Spinal cord (tissue), 9 donors: ENCODE measurements at regions not wholly inside any gene's neighbourhood (a gene's known extent, or its start where the extent isn't known, plus 50 kb on each side); places are given as distances from the start of the nearest gene placed in this dataset.

Experiments
- DNase-seq, 6 donors: peaks; one replicate each; pipeline versions ENCODE4 v3.0.0 to v3.0.0-alpha.2; 2013 to 2015; ENCODE audit warnings: low spot score in 6 of 6, low read depth in 4 of 6
- H3K27ac ChIP-seq: one replicate; pipeline ENCODE4 v1.5.1; 2013; ENCODE audit warnings: low read depth, low read length, control low read depth
- H3K27me3 ChIP-seq: one replicate; pipeline ENCODE4 v1.6.1; 2013; ENCODE audit warnings: low read length; ENCODE audit not compliant: control insufficient read depth, insufficient read depth
- H3K36me3 ChIP-seq: one replicate; pipeline ENCODE4 v1.6.1; 2013; ENCODE audit warnings: low read length; ENCODE audit not compliant: control insufficient read depth, insufficient read depth
- H3K4me1 ChIP-seq: one replicate; pipeline ENCODE4 v1.6.1; 2013; ENCODE audit warnings: low read length; ENCODE audit not compliant: control insufficient read depth, insufficient read depth
- H3K4me3 ChIP-seq: one replicate; pipeline ENCODE4 v1.5.1; 2013; ENCODE audit warnings: low read depth, low read length, control low read depth
- H3K9me3 ChIP-seq: one replicate; pipeline ENCODE4 v1.6.1; 2013; ENCODE audit warnings: low read length; ENCODE audit not compliant: control insufficient read depth, insufficient read depth
- WGBS: methylation state at CpG from one replicate; pipeline ENCODE4 v1.1.5; 2013; ENCODE audit warnings: missing lambda C conversion rate; ENCODE audit not compliant: insufficient coverage; 5-methylcytosine and 5-hydroxymethylcytosine counted together
- donor health status: healthy.

DNA sequence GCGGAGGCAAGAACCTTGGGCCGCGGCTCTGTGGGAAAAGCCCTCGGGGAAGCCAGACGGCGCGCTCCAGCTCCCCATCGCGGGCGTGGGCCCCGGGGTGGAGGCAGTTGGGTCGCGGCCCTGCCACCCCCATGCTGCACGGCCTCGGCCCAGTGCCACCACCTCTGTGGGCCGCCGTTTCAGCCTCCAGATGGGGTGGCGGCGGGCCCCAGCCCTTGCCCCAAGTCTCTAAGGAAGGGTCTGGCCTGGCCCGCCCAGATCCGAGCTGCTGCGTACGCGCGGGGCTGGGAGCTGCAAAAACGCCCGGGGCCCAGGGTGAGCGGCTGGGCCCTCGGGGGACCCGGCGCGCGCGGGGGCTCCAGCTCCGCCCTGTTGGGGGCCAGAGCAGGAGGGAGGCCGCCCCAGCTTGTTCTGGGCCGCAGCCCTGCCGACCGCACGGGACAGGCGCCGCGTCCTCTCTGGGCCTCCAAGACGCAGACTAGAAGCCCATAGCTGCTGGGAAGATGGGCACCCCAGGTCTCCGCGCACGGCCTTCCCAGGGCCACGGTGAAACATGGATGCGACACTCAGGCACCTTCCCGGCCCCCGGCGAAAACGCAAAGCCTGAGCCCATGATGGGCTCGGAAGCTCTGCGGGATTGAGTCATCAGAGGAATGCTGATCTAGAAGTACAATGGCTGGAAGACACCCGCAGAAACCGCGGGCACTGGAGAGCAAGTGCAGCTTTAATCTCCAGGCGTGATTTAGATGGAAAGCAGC lies 110.1 kb downstream of the KCTD15 start:
- Histone ChIP-seq H3K36me3 (no peaks in the 10 kb centered on the region), H3K4me1 (peaks cover 22% of the 10 kb centered on the region), H3K27me3 (peaks cover 34% of the 10 kb centered on the region), H3K27ac (no peak overlapping the region), H3K4me3 (no peak overlapping the region), H3K9me3 (no peaks in the 10 kb centered on the region)
- peak in 2 of 6 donors; percentile 6 to 13 for DNase-seq
- WGBS = 7% methylated on average over 59 of the region's 59 CpGs

GRCh38 chr19:33910922-33911321 lies 114.3 kb downstream of the KCTD15 start:
- no peak for DNase-seq
- H3K4me1 ChIP-seq = peaks cover 11% of the 10 kb centered on the region
- no peaks in the 10 kb centered on the region for H3K36me3 ChIP-seq
- H3K27me3 ChIP-seq = peaks cover 21% of the 10 kb centered on the region
- WGBS = 91% methylated on average over 4 of the region's 7 CpGs
- H3K4me3 ChIP-seq = no peak overlapping the region
- H3K27ac ChIP-seq = no peak overlapping the region
- H3K9me3 ChIP-seq = no peaks in the 10 kb centered on the region

DNA sequence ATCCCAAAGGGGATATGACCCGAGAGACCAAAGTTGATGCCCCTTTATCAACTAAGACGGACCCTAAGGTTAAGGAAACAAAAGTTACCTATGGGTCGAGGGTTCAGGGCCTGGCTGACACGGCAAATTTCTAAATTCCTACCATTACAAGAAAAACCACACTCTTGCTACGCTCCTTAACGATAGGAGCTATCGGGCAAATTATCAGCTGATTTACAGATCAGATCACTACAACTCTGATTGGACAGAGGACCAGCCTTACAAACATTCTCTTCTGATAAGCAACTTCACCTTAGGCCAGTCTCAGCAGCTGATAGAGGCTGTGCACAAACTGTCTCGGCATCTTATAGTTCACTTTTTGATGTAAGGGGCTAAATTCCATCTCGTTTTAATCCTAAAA lies 117.9 kb downstream of the KCTD15 start:
- Histone ChIP-seq H3K4me3 (no peak overlapping the region), H3K9me3 (no peaks in the 10 kb centered on the region), H3K4me1 (no peaks in the 10 kb centered on the region), H3K36me3 (no peaks in the 10 kb centered on the region), H3K27me3 (no peaks in the 10 kb centered on the region), H3K27ac (no peak overlapping the region)
- DNase-seq = no peak
- 93% methylated on average over 7 of the region's 9 CpGs for WGBS

- Histone ChIP-seq H3K9me3 (no peaks in the 10 kb centered on the region), H3K27me3 (no peaks in the 10 kb centered on the region), H3K4me3 (no peak overlapping the region), H3K36me3 (no peaks in the 10 kb centered on the region), H3K27ac (no peak overlapping the region), H3K4me1 (no peaks in the 10 kb centered on the region)
- WGBS = 86% methylated on average over 1 of the region's 1 CpG
- DNase-seq = no peak
These were observed 120.1 kb downstream of the KCTD15 start for GRCh38 chr19:33916792-33917191.

DNA sequence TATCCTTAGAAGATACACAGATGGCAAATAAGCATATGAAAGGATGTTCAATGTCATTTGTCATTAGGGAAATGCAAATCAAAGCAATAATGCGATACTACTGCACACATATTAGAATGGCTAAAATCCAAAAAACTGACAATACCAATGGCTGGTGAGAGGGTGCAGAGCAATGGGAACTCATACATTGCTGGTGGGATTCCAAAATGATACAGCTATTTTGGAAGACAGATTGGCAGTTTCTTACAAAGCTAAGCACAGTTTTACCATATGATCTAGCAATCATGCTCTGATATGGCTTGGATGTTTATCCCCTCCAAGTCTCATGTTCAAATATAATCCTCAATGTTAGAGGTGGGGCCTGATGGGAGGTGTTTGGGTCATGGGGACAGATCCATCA lies 122.6 kb downstream of the KCTD15 start:
- H3K36me3 ChIP-seq = no peaks in the 10 kb centered on the region
- H3K4me1 ChIP-seq = no peaks in the 10 kb centered on the region
- H3K27ac ChIP-seq = no peak overlapping the region
- H3K9me3 ChIP-seq = no peaks in the 10 kb centered on the region
- WGBS = no CpG with 5 or more reads among the region's 1 CpG
- H3K4me3 ChIP-seq = no peak overlapping the region
- peak in 2 of 6 donors; percentile 40 to 74 for DNase-seq
- no peaks in the 10 kb centered on the region for H3K27me3 ChIP-seq

DNA sequence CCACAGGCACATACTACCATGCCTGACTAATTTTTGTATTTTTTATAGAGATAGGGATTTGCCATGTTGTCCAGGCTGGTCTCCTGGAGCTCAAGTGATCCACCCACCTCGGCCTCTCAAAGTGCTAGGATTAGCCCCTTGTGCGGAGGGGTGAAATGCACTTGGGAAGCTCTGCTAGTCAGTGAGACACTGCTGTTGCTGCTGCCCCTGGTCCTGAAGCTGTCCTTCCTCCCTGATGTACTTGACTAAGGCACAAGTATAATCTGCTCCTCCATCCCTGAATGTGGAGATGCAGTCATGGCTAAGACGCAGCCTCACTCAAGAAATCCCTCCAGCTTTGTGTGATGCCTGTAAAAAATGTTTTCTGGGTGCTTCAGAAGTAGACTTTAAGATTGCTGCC lies 124.5 kb downstream of the KCTD15 start:
- Histone ChIP-seq H3K36me3 (no peaks in the 10 kb centered on the region), H3K4me3 (no peak overlapping the region), H3K27ac (no peak overlapping the region), H3K27me3 (no peaks in the 10 kb centered on the region), H3K4me1 (no peaks in the 10 kb centered on the region), H3K9me3 (no peaks in the 10 kb centered on the region)
- 88% methylated on average over 2 of the region's 3 CpGs for WGBS
- no peak for DNase-seq

- no peaks in the 10 kb centered on the region for H3K4me1 ChIP-seq
- H3K9me3 ChIP-seq = no peaks in the 10 kb centered on the region
- no peaks in the 10 kb centered on the region for H3K27me3 ChIP-seq
- no peak overlapping the region for H3K27ac ChIP-seq
- H3K36me3 ChIP-seq = no peaks in the 10 kb centered on the region
- H3K4me3 ChIP-seq = no peak overlapping the region
- WGBS = no CpG with 5 or more reads among the region's 3 CpGs
- DNase-seq = peak in 2 of 6 donors; percentile 48 to 54
These were observed 129.6 kb downstream of the KCTD15 start for GRCh38 chr19:33926306-33926705.

DNA sequence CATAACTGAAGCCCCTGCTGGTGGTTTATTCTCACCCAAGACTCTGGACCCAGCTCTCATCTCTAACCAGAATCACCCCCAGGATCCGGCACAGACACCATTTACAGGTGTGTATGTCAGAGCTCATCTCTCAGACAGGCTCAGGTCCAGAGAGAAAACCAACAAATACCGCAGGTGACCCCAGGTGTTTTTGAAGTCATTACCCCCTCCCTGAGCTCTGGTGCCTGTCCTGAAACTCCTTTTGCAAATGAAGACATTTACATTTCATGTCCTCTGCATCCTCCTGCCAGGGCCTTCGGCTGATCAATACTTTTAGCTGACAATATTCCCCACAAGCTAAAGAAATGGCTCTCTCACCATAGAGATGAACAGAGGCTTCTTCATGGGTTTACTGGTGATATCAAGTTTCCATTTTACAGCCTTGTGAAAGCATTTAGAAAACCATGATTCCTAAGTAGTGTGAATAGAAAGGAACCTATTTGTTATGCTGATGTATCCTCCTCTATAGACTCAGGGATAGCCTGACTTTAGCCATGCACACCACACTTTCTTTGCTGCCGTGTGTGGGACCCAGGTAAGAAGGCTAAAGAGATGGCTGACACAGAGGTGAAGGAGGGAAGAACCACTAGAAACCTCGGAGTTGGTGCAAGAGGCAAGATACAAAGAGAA lies 131.3 kb downstream of the KCTD15 start:
- H3K27ac ChIP-seq = no peak overlapping the region
- no peaks in the 10 kb centered on the region for H3K36me3 ChIP-seq
- H3K27me3 ChIP-seq = no peaks in the 10 kb centered on the region
- H3K4me3 ChIP-seq = no peak overlapping the region
- H3K4me1 ChIP-seq = no peaks in the 10 kb centered on the region
- H3K9me3 ChIP-seq = no peaks in the 10 kb centered on the region
- WGBS = 55% methylated on average over 4 of the region's 5 CpGs
- no peak for DNase-seq

- Histone ChIP-seq H3K36me3 (no peaks in the 10 kb centered on the region), H3K9me3 (peaks cover 1% of the 10 kb centered on the region), H3K4me3 (no peak overlapping the region), H3K27me3 (no peaks in the 10 kb centered on the region), H3K4me1 (no peaks in the 10 kb centered on the region), H3K27ac (no peak overlapping the region)
- no peak for DNase-seq
- 92% methylated on average over 6 of the region's 6 CpGs for WGBS
These were observed 131.8 kb downstream of the KCTD15 start for GRCh38 chr19:33928458-33928950.

DNA sequence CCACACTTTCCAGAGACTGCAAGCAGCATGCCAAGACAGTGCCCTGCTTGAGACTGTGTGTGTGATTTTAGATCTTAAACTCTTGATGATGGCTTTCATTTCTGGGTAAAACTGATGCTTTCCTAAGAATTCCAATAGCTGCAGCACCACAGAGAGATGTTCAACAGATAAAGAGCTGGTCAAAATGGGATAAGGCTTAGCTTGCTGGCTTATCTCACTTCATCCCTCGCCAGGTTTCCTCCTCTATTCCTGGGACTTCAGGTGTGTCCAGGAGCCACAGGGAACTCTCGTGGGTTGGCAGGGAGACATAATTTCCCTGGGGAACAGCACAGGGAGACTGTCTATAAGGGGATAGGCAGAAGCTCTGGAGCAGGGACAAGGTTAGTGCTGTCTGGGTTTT lies 137.3 kb downstream of the KCTD15 start:
- H3K4me1 ChIP-seq = no peaks in the 10 kb centered on the region
- 50% methylated on average over 1 of the region's 2 CpGs for WGBS
- no peak for DNase-seq
- peaks cover 4% of the 10 kb centered on the region for H3K9me3 ChIP-seq
- H3K4me3 ChIP-seq = no peak overlapping the region
- H3K36me3 ChIP-seq = no peaks in the 10 kb centered on the region
- no peaks in the 10 kb centered on the region for H3K27me3 ChIP-seq
- H3K27ac ChIP-seq = no peak overlapping the region
